ENCODE measurements at regions not wholly inside any gene's neighbourhood (a gene's known extent, or its start where the extent isn't known, plus 50 kb on each side); places are given as distances from the start of the nearest gene placed in this dataset.

DNA sequence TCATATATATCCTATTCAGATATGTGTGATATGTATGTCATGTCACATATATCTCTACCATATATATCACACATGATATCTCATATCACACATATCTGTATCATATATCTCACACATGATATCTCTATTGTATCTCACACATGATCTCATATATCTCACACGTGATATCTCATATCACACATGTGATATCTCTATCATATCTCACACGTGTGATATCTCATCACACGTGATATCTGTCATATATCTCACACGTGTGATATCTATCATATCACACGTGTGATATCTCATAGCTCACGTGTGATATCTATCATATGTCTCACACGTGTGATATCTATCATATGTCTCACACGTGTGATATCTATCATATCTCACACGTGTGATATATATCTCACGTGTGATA, 240.7 kb downstream of the MAP2K4 start:
- no peaks in the 10 kb centered on the region for H3K9me3 ChIP-seq
- H3K27me3 ChIP-seq = no peaks in the 10 kb centered on the region
- no peaks in the 10 kb centered on the region for H3K36me3 ChIP-seq
- H3K4me3 ChIP-seq = no peak overlapping the region
- DNase-seq = no peak

DNA sequence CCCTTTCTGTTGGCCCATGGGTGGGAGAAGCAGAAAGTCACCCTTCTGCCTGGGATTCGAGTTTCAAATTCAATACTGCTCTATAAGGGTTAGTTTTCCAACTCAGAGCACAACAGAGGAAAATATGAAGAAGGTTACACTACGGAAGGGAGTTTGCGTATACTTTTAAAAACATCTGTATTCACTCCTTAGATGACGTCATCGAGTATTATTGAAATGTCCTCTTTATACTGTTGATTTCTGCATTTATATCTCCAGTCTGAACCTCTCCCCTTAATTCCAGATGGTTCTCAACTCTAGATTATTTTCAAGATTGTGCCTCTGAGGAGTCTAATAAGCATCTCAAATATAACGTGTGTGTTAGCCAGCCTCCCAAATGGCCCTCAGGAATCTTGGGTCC, 249.1 kb downstream of the MAP2K4 start:
- Histone ChIP-seq H3K4me3 (no peak overlapping the region), H3K36me3 (no peaks in the 10 kb centered on the region), H3K9me3 (no peaks in the 10 kb centered on the region), H3K27me3 (no peaks in the 10 kb centered on the region)
- DNase-seq = no peak

DNA sequence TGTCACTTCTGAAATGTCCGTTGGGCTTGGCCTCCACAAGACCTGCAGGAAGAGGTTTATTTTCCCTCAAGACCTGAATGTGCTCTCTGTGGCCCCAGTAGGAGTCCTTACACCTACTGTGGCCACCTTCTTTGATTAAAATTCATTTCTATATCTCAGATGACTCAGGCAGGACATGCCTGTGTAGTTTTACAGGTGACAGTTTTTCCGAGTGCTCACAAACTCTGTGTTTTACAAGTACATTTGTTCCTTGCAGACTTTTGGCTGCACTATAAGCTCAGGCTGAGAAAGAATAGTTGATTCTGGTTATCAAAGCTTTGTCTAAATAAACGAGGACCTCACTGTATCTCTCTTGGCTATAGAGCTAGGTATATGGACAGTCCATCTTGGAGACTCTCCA, 257.1 kb downstream of the MAP2K4 start:
- no peak for DNase-seq
- Histone ChIP-seq H3K4me3 (no peak overlapping the region), H3K27me3 (no peaks in the 10 kb centered on the region), H3K9me3 (no peaks in the 10 kb centered on the region), H3K36me3 (no peaks in the 10 kb centered on the region)

DNA sequence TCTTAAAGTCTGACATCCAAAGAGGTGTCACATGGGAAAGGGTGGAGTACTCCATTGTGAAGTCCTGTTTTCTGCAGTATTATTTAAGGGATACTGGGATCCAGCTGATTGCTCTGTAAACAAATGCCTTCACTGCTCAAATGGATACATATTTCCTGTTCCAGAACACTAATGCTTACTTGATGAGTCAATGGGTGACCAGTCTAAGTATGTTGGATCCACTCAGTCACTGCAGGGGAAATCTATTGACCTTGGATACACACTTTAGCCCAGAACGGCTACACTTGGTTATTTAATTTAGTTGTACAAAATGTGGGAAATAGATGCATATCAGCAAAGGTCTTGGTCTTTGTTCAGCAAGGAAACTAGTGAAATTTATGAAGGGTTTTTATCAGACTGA, 261.4 kb downstream of the MAP2K4 start:
- DNase-seq = peak; percentile 22
- Histone ChIP-seq H3K9me3 (no peaks in the 10 kb centered on the region), H3K4me3 (no peak overlapping the region)

DNA sequence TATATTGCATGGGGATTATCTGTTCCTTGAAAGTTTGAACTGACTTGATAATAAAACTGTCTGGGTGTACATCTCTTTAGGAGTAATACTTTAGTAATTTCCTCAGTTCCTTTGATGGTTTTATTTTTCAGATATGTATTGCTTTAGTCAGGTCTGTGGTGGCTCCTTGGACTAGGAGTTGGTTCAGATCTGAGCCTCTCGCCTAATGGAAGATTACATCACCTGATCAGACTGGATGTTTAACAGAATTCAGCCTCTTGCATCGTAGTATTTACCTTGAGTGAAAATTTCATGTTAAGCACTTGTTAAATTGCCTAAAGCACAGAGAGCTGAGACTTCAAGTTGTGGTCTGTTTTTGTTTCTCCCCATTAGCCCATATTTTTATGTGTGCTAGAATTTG, 267.3 kb downstream of the MAP2K4 start:
- no peak overlapping the region for H3K4me3 ChIP-seq
- no peaks in the 10 kb centered on the region for H3K9me3 ChIP-seq
- H3K27me3 ChIP-seq = no peaks in the 10 kb centered on the region
- DNase-seq = no peak
- H3K36me3 ChIP-seq = no peaks in the 10 kb centered on the region

More for the DNA sequence above, 261.4 kb downstream of the MAP2K4 start:
- H3K27me3 ChIP-seq = no peaks in the 10 kb centered on the region
- H3K36me3 ChIP-seq = no peaks in the 10 kb centered on the region

DNA sequence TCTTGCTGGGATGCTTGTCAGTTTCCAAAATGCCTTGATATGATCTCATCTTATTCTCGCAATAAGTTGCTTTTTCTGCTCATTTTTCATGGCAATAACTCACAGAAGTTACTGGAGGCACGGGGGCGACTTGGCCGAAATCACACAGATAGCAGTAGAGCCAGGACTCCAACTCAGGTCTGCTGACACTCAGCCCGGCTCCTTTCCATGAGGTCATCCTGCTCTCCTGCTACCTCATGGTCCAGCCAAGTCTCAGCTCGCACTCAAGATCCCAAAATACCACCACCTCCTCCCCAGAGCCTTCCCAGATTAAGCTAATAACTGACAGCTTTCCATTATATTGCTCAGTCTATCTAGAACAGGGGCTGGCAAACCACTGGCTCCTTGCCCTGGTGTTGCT, 269.5 kb downstream of the MAP2K4 start:
- no peak overlapping the region for H3K4me3 ChIP-seq
- no peaks in the 10 kb centered on the region for H3K36me3 ChIP-seq
- H3K9me3 ChIP-seq = no peaks in the 10 kb centered on the region
- no peaks in the 10 kb centered on the region for H3K27me3 ChIP-seq
- DNase-seq = no peak

DNA sequence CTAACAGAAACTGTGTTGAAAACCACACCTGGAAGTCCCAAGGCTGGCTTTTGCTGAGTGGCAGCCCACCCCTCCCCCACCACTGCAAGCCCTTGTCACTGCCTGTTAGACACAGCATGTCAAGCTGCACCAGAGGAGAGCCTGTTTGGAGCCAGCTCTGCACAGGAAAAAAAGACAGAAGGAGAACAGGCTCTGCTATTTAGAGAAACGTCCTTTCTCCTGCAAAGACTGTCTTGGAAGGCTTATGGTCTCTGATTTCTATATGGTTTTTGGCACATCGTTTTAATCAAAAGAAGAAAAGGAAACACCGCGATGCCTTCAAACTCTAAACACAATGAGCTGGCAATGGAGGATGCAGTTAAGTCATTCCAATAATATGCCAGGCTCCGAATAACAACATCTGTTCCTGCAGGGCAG, 275.5 kb downstream of the MAP2K4 start:
- no peaks in the 10 kb centered on the region for H3K27me3 ChIP-seq
- H3K4me3 ChIP-seq = no peak overlapping the region
- H3K36me3 ChIP-seq = no peaks in the 10 kb centered on the region
- no peaks in the 10 kb centered on the region for H3K9me3 ChIP-seq
- peak; percentile 10 for DNase-seq

DNA sequence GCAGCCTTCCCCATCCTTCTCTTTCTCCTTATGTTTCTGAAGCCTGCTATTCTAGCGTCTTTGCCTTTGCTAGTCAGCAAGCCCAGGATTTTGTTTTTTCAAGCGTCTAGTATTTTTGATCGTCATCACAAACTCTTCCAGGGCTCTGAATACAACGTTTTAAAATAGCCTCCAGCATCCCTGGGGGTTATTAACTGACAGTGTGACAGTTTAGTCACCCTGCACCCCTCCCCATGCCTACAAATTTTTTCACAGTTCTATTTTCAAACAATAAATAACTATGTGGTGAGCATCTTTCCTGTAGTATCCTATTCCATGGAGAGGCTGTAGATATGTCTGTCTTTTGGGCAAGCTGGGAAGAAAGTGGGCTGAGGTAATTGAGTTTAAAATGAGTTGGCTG, 280.9 kb downstream of the MAP2K4 start:
- H3K9me3 ChIP-seq = no peaks in the 10 kb centered on the region
- no peak for DNase-seq
- no peak overlapping the region for H3K4me3 ChIP-seq
- no peaks in the 10 kb centered on the region for H3K27me3 ChIP-seq
- no peaks in the 10 kb centered on the region for H3K36me3 ChIP-seq

DNA sequence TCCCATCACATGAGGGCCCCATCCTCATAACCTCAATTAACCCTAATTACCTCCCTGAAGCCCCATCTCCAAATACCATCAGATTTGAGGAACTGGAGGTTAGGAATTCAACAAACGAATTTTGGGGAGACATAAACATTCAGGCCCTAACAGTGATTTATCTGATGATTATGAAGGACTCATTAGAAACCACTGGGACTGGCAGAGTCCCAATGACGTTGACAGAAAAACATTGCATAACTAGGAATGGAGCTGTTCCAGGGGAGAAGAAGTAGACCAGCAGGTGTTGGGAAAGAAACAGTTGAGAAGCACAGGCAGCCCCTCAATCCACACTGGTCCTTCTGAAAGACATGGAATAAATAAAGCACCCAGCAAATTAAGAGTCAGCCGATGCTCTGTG, 282.0 kb downstream of the MAP2K4 start:
- no peaks in the 10 kb centered on the region for H3K9me3 ChIP-seq
- no peak overlapping the region for H3K4me3 ChIP-seq
- no peak for DNase-seq
- H3K27me3 ChIP-seq = no peaks in the 10 kb centered on the region
- H3K36me3 ChIP-seq = no peaks in the 10 kb centered on the region

DNA sequence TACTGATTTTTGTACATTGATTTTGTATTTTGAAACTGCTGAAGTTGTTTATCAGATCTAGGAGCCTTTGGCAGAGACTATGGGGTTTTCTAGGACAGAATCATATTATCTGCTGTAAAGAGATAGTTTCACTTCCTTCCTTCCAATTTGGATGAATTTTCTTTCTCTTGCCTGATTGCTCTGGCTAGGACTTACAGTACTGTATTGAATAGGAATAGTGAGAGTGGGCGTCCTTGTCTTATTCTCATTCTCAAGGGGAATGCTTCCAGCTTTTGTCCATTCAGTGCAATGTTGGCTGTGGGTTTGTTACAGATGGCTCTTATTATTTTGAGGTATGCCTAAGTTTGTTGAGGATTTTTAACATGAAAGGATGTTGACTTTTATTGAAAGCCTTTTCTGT, 290.1 kb downstream of the MAP2K4 start:
- Histone ChIP-seq H3K4me3 (no peak overlapping the region), H3K36me3 (no peaks in the 10 kb centered on the region), H3K27me3 (no peaks in the 10 kb centered on the region), H3K9me3 (no peaks in the 10 kb centered on the region; the same call in 1 of the 2 replicates)
- no peak for DNase-seq

DNA sequence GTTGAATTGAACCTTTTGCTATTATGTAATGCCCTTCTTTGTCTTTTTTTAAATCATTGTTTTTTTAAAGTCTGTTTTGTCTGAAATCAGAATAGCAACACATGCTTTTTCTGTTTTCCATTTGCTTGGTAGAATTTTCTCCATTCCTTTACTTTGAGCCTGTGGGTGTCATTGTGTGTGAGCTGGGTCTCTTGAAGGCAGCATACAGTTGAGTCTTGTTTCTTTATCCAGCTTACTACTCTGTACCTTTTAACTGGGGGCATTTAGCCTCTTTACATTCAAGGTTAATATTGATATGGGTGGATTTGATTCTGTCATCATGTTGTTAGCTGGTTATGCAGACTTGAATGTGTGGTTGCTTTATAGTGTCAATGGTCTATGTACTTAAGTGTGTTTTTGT, 292.0 kb downstream of the MAP2K4 start:
- Histone ChIP-seq H3K4me3 (no peak overlapping the region), H3K36me3 (no peaks in the 10 kb centered on the region), H3K27me3 (no peaks in the 10 kb centered on the region), H3K9me3 (no peaks in the 10 kb centered on the region; the same call in 1 of the 2 replicates)
- DNase-seq = no peak

DNA sequence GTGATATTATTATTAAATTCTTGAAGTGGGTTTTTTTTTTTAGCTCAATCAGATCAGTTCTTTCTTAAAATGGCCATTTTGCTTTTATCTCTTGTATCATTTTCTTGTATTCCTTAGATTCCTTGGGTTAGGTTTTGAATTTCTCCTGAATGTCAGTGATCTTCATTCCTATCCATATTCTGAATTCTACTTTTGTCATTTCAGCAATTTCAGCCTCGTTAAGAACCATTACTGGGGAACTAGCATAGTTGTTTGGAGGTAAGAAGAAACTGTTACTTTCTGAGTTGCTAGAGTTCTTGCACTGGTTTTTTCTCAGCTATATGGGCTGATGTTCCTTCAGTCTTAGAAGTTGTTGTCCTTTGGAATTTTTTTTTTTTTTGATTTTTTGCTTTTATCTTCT, 293.1 kb downstream of the MAP2K4 start:
- no peak for DNase-seq
- Histone ChIP-seq H3K27me3 (no peaks in the 10 kb centered on the region), H3K36me3 (no peaks in the 10 kb centered on the region), H3K4me3 (no peak overlapping the region), H3K9me3 (no peaks in the 10 kb centered on the region; the same call in 1 of the 2 replicates)

DNA sequence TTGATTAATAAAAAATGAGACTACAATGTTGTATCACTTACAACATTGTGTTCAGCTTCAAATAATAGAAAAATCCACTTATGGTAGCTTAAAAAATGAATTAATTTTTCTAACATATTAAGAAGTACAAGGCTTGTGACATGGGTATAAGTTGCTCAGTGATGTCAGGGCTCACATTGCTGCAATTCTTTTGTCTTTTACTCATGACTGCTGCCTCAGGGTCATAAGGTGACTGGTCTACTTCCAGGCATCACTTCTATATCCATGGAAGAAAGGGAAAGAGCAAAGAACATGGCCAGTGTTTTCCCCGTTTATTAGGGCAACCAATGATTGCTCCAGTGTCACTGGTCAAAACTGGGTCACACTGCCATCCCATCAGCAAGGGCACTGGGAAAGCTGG, 295.3 kb downstream of the MAP2K4 start:
- H3K27me3 ChIP-seq = no peaks in the 10 kb centered on the region
- no peaks in the 10 kb centered on the region; the same call in 1 of the 2 replicates for H3K9me3 ChIP-seq
- H3K36me3 ChIP-seq = no peaks in the 10 kb centered on the region
- H3K4me3 ChIP-seq = no peak overlapping the region
- no peak for DNase-seq

DNA sequence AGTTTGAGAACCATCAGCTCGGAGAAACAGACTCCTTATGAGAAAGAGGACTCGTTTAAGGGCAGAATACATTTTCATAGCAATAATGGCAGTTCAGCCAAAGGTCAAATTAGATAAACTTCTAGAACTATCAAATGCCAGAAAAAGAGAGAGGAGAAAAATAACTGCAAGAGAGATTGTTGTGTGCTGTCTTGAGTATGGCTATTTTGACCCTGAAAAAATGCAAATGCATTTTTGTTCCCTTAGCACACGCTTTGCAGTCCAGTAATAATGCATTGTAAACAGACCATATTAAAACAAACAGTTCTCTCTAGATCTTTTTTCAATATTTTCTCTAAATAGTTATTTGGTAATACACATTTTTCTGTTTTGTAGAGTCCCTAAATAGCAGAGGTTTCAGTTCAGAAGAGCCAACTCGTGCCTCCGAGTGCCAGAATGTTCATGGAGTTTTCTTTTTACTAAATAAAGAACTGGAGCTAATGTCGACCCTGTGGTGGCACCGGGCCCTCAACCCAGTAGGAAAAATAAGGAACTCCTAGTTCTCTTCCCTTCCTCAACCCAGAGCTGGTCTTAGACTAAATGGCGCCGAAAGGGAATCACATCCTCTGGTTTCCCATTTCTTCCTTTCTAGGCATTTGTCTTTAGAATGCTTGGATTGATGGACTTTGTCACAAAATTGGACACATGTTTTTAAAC, 298.0 kb downstream of the MAP2K4 start:
- H3K4me3 ChIP-seq = no peak overlapping the region
- DNase-seq = no peak
- no peaks in the 10 kb centered on the region for H3K36me3 ChIP-seq
- no peaks in the 10 kb centered on the region for H3K27me3 ChIP-seq
- H3K9me3 ChIP-seq = no peaks in the 10 kb centered on the region

DNA sequence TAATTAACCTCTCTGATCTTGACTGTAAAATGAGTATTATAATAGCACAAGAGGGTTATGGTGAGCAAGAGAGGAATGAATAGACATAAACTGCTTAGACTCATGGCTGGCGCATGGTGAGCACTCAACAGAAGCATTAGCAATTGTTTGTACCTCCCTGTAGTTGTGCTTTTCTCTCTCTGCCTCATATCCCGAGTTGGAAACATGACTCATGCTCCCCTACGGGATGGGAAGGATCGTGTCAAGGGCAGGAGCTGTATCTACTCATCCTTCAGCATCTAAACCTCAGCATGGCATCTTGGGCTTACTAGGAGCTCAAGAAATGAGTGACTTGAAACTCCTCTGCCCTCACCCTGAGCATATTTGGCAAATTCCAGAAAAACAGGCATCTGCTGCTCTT, 299.6 kb downstream of the MAP2K4 start:
- Histone ChIP-seq H3K36me3 (no peaks in the 10 kb centered on the region), H3K4me3 (no peak overlapping the region), H3K27me3 (no peaks in the 10 kb centered on the region), H3K9me3 (no peaks in the 10 kb centered on the region)
- DNase-seq = peak; percentile 68

DNA sequence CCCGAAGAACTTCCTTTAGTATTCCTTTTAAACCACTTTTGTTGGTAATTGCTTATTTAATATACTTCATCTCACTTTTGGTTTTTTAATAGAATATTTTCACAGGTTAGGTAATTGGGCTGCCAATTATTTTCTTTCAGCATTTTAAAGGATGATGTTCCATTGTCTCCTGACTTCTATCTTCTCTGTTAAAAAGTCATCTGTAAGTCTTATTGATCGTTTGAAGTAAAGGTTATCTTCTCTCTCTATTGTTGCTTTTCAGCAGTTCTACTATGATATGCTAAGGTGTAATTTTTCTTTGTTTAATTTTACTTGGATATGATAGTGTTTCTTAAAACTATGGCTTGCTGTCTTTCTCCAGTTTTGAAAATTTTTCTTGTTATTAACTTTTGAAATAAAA, 307.5 kb downstream of the MAP2K4 start:
- DNase-seq = no peak

DNA sequence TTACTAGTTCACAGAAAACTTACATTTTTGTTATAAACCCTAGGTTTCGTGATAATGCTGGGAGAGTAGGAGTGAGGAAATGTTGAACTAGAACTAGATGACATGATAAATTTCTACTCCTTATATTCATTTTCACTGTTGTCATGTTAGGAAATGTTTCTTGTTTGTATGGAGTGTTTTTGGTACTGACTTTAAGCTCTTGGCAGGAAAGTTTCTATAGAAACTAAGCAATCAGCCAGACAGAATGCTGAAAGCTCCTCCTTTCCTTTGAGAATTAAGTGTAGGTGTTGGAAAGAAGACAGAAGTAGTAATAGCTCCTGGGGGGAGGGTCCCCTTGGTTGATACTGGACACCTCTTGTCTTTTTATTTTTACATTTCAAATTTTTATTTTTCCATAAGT, 309.8 kb downstream of the MAP2K4 start:
- Histone ChIP-seq H3K27me3 (no peaks in the 10 kb centered on the region), H3K4me3 (no peak overlapping the region), H3K9me3 (no peaks in the 10 kb centered on the region; the same call in none of the 2 replicates), H3K36me3 (no peaks in the 10 kb centered on the region)
- DNase-seq = no peak

More for the DNA sequence above, 307.5 kb downstream of the MAP2K4 start:
- Histone ChIP-seq H3K36me3 (no peaks in the 10 kb centered on the region), H3K9me3 (no peaks in the 10 kb centered on the region; the same call in none of the 2 replicates), H3K27me3 (no peaks in the 10 kb centered on the region), H3K4me3 (no peak overlapping the region)

DNA sequence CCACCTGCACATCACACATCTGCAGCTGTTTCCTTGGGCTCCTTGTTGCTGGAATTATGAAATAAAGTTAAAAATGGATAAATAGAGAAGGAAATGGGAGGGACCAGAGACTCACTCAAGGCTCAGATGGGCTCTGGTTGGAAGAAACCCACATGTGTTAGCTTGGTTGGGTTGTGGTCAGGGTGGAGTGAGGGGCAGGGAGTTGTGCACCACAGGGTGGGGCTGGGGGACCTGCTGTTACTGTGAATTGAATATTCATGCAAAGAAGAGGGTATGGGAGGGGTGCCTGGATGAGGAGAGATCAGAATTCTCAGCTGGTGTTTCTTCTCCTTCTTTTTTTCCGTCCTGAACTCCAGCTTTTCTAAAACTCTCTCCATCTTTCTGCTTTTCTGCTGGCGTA, 320.7 kb downstream of the MAP2K4 start:
- no peak for DNase-seq
- Histone ChIP-seq H3K9me3 (no peaks in the 10 kb centered on the region), H3K27me3 (no peaks in the 10 kb centered on the region), H3K36me3 (no peaks in the 10 kb centered on the region), H3K4me3 (no peak overlapping the region)

DNA sequence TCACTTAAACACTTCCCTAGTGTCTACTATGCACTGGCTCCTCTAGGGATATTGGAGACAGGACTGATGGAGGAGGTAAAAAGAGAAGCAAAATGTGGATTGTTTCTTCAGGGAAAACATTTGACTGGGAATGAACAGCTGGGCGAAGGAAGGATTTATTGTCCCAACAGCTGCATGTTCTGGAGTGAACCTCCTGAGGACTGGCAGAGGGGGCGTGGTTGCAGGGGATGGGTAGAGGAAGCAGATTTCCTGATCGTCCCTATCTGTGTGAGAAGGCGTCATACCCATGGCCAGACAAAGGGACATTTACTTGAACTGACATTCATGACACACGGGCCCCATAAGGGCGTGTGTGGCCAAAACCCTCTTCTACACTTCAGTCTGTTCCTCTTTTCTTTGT, 321.5 kb downstream of the MAP2K4 start:
- H3K9me3 ChIP-seq = no peaks in the 10 kb centered on the region
- no peaks in the 10 kb centered on the region for H3K27me3 ChIP-seq

More for the DNA sequence above, 321.5 kb downstream of the MAP2K4 start:
- no peak for DNase-seq
- Histone ChIP-seq H3K36me3 (no peaks in the 10 kb centered on the region), H3K4me3 (no peak overlapping the region)

All from MG63 (cell line).